ENCODE measurements at regions not wholly inside any gene's neighbourhood (a gene's known extent, or its start where the extent isn't known, plus 50 kb on each side); places are given as distances from the start of the nearest gene placed in this dataset.

DNA sequence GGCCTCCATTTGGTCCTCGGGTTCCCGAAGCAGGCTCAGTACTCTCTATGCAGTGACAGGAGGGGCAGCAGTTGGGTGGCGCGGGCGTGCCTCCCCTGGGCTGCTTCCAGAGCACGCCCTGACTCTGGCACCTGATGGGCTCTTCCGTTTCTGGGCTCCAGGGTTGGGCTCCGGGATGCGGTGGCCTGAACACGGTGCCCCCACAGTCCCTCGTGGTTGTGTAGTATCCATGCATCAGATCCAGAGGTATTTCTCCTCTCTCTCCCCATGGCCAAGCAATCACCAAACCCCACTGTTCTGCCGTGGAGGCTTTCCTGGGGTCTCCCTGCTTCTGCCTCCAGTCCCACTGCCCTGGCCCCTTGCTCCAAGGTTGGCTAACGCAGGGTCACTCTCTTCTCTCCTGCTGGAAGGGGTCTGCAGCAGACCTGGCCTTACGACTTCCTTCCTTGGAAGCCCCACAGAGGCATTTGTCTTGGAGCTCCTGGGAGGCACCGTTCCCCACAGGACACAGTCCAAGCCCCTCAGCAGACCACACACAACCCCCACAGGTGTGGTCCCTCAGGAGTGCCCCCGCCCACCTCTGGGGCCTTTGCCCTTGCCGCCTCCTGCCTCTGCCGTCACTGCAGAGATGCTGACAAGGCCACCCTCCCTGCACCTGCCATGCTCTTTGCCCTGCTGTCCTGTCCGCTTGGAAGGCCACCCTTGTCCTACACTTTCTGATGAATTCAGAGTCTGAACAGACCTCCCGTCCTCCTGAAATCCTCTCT is 136.6 kb upstream of the ASB18 start:
- TF ChIP-seq, protein P1, sequence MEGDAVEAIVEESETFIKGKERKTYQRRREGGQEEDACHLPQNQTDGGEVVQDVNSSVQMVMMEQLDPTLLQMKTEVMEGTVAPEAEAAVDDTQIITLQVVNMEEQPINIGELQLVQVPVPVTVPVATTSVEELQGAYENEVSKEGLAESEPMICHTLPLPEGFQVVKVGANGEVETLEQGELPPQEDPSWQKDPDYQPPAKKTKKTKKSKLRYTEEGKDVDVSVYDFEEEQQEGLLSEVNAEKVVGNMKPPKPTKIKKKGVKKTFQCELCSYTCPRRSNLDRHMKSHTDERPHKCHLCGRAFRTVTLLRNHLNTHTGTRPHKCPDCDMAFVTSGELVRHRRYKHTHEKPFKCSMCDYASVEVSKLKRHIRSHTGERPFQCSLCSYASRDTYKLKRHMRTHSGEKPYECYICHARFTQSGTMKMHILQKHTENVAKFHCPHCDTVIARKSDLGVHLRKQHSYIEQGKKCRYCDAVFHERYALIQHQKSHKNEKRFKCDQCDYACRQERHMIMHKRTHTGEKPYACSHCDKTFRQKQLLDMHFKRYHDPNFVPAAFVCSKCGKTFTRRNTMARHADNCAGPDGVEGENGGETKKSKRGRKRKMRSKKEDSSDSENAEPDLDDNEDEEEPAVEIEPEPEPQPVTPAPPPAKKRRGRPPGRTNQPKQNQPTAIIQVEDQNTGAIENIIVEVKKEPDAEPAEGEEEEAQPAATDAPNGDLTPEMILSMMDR (IDR thresholded peaks at IDR 0.05; ENCODE audit: unreplicated experiment), result no peak
- H3K4me1 Mint-ChIP-seq, result peaks cover 2% of the 10 kb centered on the region
- no peak for DNase-seq (ENCODE audit: low spot score in 2 of 2, unreplicated experiment in 2 of 2)
- no peak overlapping the region for H3K4me3 Mint-ChIP-seq
- no peaks in the 10 kb centered on the region for H3K27me3 Mint-ChIP-seq (ENCODE audit: low read depth)
- H3K36me3 Mint-ChIP-seq, result peaks cover 24% of the 10 kb centered on the region
- H3K27ac Mint-ChIP-seq, result no peak overlapping the region
- H3K9me3 Mint-ChIP-seq, result no peaks in the 10 kb centered on the region

GRCh38 chr2:236402033-236402790 is 138.0 kb upstream of the ASB18 start:
- peaks cover 2% of the 10 kb centered on the region for H3K4me1 Mint-ChIP-seq

GRCh38 chr2:236403125-236403524 is 138.9 kb upstream of the ASB18 start:
- no peak for DNase-seq (ENCODE audit: low spot score in 2 of 2, unreplicated experiment in 2 of 2)
- TF ChIP-seq, protein P1 (IDR thresholded peaks at IDR 0.05; ENCODE audit: unreplicated experiment), result no peak
- no peak overlapping the region for H3K27ac Mint-ChIP-seq
- H3K4me1 Mint-ChIP-seq, result peaks cover 2% of the 10 kb centered on the region
- no peak overlapping the region for H3K4me3 Mint-ChIP-seq
- peaks cover 21% of the 10 kb centered on the region for H3K36me3 Mint-ChIP-seq
- H3K9me3 Mint-ChIP-seq, result no peaks in the 10 kb centered on the region
- H3K27me3 Mint-ChIP-seq (ENCODE audit: low read depth), result no peaks in the 10 kb centered on the region

More at GRCh38 chr2:236402033-236402790, 138.0 kb upstream of the ASB18 start:
- Mint-ChIP-seq H3K36me3 (peaks cover 21% of the 10 kb centered on the region), H3K27me3 (ENCODE audit: low read depth) (no peaks in the 10 kb centered on the region), H3K9me3 (no peaks in the 10 kb centered on the region), H3K27ac (no peak overlapping the region), H3K4me3 (no peak overlapping the region)
- DNase-seq (ENCODE audit: low spot score in 2 of 2, unreplicated experiment in 2 of 2), result no peak
- TF ChIP-seq, protein P1 (IDR thresholded peaks at IDR 0.05; ENCODE audit: unreplicated experiment), result no peak

DNA sequence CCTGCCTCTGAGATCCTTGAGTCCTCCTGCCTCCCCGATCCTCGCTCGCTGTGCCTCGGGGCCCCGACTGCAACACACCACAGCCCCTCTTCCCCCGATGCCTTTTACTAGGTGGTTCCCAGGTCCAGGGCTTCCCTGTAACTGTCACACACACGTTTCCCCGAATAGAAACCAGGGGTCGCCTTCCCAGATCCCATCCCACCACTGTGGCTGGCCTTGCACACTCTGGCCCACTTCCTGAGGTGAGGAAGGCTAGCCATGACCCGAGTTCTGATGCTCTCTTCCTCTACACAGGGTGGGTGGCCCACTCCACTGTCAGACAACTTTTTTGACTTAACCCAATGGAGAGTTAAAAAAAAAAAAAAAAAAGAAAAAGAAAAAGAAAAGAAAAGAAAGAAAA is 139.6 kb upstream of the ASB18 start:
- TF ChIP-seq, protein P1 (IDR thresholded peaks at IDR 0.05; ENCODE audit: unreplicated experiment), result no peak
- H3K9me3 Mint-ChIP-seq, result peaks cover 4% of the 10 kb centered on the region
- H3K4me3 Mint-ChIP-seq, result no peak overlapping the region
- no peaks in the 10 kb centered on the region for H3K27me3 Mint-ChIP-seq (ENCODE audit: low read depth)
- no peak for DNase-seq (ENCODE audit: low spot score in 2 of 2, unreplicated experiment in 2 of 2)
- no peak overlapping the region for H3K27ac Mint-ChIP-seq
- peaks cover 22% of the 10 kb centered on the region for H3K36me3 Mint-ChIP-seq
- peaks cover 2% of the 10 kb centered on the region for H3K4me1 Mint-ChIP-seq

DNA sequence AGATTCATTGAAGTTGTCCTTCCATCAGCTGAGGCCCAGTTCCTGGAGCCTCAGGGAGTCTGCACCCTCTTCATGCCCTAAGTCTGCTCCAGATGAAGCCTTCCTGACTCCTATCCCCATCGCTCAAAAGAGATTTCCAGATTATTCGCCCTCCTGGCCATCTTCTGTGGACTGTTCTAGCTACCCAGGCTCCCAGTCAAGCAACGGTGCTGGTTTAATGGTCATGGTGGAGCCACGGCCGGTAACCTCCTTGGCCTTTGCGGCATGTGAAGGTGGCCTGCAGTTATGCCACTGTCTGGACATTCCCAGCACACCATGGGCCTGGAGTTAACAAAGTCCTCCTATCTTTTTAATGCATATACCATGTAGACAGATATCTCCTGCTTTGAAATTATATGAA is 140.1 kb upstream of the ASB18 start:
- H3K4me3 Mint-ChIP-seq, result no peak overlapping the region
- H3K4me1 Mint-ChIP-seq, result peaks cover 2% of the 10 kb centered on the region
- DNase-seq (ENCODE audit: low spot score in 2 of 2, unreplicated experiment in 2 of 2), result no peak
- peaks cover 4% of the 10 kb centered on the region for H3K9me3 Mint-ChIP-seq
- no peak overlapping the region for H3K27ac Mint-ChIP-seq
- H3K27me3 Mint-ChIP-seq (ENCODE audit: low read depth), result no peaks in the 10 kb centered on the region
- peaks cover 21% of the 10 kb centered on the region for H3K36me3 Mint-ChIP-seq
- TF ChIP-seq, protein P1 (IDR thresholded peaks at IDR 0.05; ENCODE audit: unreplicated experiment), result no peak
